SKM-1 (cell line): ENCODE measurements at regions not wholly inside any gene's neighbourhood (a gene's known extent, or its start where the extent isn't known, plus 50 kb on each side); places are given as distances from the start of the nearest gene placed in this dataset.

Source experiments
- DNase-seq: peaks from one replicate; lab custom pipeline; 2025; ENCODE audit not compliant: unreplicated experiment; lab: John Stamatoyannopoulos, UW

DNA sequence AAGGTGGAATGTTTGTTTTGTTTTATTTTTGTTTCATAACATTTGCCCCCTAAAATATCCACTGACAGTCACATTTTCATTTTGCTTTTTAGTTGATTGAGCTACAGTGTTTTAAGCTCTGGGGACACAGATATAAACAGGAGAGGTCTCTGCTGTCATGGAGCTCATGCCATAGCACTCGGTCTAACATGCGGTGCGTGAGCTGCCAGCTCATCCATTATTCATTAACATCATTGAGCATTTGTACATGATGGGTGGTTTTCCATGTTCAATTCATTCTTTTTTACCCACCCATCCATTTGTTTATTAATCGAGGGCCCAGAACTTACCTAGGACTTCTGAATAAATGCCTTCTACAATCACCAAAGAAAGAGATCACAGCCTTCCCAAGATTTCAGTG lies 150.1 kb upstream of the SFRP2 start:
- no peak for DNase-seq

- no peak for DNase-seq
These were observed 148.4 kb upstream of the SFRP2 start for GRCh38 chr4:153937289-153937688.

GRCh38 chr4:153936121-153936520 lies 147.2 kb upstream of the SFRP2 start:
- DNase-seq: no peak

GRCh38 chr4:153934688-153935017 lies 145.8 kb upstream of the SFRP2 start:
- DNase-seq: no peak

- no peak for DNase-seq
These were observed 145.2 kb upstream of the SFRP2 start for GRCh38 chr4:153933915-153934687.

DNA sequence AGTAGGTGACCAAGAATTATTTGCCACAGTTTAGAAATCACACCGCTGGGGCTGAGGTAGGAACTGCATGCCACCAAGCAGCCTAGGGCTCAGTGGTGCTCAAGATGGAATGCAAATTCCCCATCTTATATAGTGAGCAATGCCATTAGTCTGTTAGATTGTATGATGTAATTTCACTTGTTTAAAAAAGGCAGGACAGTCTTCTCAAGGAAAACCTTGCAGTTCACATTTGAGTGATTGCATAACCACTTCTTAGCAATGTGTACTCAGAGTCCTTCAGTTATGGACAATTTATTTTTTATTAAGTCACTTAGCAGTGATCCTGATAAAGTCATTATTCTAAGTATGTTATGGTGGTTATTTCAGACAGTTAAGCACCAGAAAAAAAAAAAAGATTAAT lies 142.9 kb upstream of the SFRP2 start:
- DNase-seq: no peak

- no peak for DNase-seq
These were observed 140.8 kb upstream of the SFRP2 start for GRCh38 chr4:153929675-153930074.

- DNase-seq: no peak
These were observed 138.6 kb upstream of the SFRP2 start for GRCh38 chr4:153927451-153927850.

GRCh38 chr4:153922148-153922547 lies 133.3 kb upstream of the SFRP2 start:
- no peak for DNase-seq

DNA sequence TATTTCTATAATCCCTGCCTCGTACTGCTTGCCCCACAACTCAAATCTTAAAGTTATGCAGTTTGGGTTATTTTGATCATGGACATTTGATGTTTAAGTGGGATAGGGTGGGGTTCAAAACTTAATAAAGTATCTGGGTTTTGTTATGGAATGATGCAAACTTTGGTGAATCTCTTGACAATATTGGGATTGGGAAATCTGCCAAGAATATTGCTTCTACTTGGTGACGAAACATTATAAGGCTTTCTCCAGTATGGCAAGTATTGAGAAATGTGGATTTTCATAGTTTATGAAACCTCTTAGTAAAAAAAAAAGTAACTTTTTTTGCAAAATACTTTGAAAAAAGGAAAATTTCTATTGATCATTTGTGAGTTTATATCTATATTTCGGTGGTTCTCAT lies 130.8 kb upstream of the SFRP2 start:
- DNase-seq: no peak

GRCh38 chr4:153916273-153916755 lies 127.4 kb upstream of the SFRP2 start:
- no peak for DNase-seq

GRCh38 chr4:153912301-153912700 lies 123.4 kb upstream of the SFRP2 start:
- no peak for DNase-seq

- no peak for DNase-seq
These were observed 120.8 kb upstream of the SFRP2 start for GRCh38 chr4:153909672-153910071.

DNA sequence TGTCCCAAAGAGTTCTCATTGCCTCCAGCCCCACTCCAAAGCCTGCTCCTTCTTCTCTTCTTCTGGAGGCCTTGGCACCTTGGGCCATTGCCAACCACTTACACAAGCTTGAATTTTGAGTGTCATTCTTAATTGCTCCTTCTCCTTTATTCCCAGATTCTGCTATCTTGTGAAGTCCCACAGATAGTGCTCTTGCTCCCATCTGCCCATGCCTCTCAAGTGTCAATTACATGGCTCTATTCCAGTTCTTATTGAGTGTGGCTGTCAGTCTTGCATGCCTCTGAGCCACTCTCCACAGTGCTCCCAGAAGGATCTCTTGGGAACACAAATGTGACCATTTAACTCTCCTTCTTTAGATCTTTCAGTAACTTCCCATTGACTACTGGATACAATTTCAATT lies 117.3 kb upstream of the SFRP2 start:
- no peak for DNase-seq

- no peak for DNase-seq
These were observed 116.3 kb upstream of the SFRP2 start for GRCh38 chr4:153905231-153905630.

GRCh38 chr4:153904011-153904410 lies 115.1 kb upstream of the SFRP2 start:
- DNase-seq: no peak

DNA sequence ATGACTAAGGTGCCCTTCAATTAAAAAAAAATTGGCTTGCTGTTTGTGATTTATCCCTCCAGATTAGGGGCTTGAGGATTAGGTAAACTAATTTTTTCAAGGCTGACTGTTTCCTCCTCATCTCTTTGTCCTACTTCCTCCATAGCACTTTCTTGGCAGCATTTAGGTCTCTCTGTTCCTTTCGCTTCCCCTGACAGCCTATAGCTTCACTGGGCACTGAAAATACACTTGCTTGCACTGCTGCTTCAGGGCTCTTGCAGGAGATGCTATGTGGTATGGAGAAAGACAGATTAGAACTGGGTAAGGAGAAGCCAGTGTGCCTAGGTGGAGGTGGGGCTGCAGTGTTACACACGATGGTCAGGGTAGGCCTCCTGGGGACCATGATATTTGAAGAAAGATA lies 112.3 kb upstream of the SFRP2 start:
- no peak for DNase-seq

DNA sequence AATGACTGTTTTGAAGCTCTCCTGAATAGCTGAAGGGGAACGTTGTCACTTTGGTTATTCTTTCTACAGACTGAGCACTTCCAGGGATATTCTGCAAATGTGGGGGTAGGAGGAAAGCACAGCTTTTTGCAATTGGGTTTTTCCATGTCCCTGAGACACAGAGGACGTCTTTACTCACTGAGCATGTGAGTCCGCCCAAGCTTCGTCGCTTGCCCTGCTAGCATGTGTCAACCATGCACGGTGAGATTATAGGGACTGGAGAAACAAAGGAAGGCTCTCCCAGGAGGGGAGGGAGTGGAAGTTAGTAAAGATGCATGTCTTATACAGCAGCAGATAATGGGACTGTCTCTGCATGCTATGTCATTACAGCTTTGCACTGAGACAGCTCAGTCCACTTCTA lies 111.5 kb upstream of the SFRP2 start:
- DNase-seq: no peak

DNA sequence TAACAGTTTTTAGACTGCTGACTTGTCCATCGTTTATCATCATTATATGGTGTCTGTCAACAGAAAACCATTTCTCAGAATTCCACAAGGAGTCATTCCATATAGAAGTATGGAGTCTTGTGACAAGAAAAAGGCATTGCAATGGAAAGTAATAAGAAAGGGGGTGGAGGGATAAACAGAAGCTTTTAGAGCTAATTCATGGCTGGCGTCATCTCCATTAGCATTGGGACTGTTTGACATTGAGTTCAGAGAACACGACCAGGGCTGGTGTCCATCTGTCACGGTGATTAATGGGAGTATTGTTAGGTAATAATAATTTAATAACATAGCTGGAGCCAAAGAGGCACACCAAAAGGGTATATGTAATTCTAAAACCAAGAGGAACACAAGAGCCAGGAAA lies 101.9 kb upstream of the SFRP2 start:
- DNase-seq: no peak

DNA sequence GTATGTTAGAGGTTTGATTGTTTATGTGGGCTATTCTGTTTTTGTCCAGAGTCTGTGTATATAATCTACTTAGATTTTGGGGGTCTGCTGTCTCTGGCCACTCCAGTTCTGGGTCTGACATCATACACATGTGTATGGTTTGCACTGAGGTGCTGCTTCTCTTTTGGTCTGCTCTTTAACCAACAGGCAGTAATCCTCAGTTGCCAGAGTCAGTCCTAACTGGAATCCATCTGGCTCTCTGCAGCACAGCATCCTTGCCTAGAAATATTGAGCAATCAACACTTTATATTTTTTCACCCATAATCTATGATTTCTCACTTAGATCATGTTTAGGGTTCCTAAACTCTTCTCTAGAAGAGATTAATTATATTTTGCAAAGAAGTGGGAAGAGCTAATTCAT lies 98.3 kb upstream of the SFRP2 start:
- DNase-seq: no peak

DNA sequence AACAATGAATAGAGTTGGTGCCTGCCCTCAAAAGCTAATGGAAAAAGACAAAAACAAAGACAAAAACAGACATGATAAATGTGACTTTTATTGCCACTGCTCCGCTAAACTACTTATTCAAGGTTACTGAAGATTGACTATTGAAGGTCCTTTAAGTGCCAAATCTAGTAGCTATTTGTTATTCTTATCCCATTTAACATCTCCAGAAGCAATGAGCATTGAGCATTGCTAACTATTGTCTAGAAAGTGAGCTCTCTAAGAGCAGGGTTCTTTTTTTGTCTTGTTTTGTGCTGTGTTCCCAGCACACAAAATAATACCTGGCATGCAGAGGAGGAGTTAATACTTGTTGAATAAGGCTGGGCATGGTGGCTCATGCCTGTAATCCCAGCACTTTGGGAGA lies 95.4 kb upstream of the SFRP2 start:
- DNase-seq: no peak

GRCh38 chr4:153880983-153881382 lies 92.1 kb upstream of the SFRP2 start:
- DNase-seq: no peak

DNA sequence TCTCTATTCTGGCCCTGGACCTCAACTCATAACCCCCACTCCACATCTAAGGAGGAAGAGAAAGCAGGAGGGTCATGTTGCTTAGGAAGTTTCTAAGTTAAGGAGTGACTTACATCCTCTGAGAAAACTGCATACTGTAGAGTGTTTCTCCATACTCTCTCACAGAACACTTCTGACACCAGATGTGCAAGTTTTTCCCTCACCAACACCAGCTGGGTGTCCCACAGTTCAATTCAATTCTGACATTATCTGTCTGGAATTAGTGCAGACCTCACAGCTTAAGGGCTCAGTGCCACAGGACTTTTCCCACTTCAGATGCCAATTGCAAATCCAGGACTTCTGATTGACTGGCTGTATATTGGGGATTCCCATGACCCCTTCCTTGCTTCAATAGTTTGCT lies 89.0 kb upstream of the SFRP2 start:
- DNase-seq: no peak
